Hindlimb muscle (tissue), 1 donor: ENCODE measurements at regions not wholly inside any gene's neighbourhood (a gene's known extent, or its start where the extent isn't known, plus 50 kb on each side); places are given as distances from the start of the nearest gene placed in this dataset.

Experiments used
- DNase-seq: peaks from one replicate; pipeline ENCODE4 v3.0.0-alpha.2; 2013

- DNase-seq: no peak
Measured at GRCh38 chr5:160940725-160941124, 88.7 kb upstream of the ATP10B start.

DNA sequence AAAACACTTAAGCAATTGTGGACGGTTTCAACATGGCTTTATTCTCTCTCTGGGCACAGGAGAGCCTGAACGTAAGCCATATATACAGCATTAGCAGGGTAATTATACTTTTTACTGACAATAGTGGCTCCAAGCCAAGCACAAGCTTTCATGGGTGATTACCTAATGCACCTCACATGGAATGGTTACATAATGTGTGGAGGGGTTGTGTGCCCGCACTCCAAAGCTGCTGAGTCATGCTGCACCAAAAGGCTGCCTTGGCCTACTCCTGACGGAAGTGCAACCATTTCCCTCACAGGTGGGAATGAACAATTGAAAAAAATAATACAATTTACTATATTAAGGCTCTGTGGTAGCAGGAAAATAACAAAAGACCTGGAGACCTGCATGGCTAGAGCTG, 86.5 kb upstream of the ATP10B start:
- DNase-seq: no peak

DNA sequence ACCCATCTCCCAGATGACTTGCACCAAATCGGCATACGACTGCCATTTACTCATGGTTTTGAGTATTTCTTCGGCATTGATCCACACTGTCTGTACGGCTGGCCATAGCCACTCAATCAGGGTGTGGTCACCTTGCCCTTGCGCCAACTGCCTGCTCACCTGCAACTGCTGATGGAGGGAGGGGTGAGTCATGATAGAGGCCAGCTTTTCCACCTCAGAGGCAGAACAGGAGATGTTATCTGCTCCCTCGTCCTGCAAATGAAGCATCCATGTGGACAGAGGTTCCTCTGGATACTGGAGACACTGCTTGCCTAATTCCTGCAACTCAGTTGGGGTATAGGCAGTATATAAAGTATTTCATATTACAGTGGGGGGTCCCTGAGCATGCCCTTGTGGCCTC, 85.6 kb upstream of the ATP10B start:
- no peak for DNase-seq

- DNase-seq: no peak
Measured at GRCh38 chr5:160935776-160936175, 83.8 kb upstream of the ATP10B start.

DNA sequence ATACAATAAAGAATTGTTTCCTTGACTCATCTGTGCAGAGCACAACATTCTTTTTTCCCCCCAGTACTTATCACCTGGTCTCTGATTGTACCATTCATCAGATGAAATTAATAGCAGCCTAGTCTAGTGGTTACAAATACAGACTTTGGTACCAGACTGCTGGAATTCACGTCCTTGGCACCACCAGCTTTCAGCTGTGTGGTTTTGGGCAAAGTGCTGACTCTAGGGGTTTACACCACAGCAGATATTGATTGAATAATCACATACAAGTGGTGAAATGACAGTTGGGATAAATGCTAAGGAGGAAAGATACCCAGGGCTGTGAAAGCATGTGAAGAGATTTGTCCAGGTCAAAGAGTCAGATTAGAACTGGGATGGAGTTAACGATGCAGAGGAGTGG, 79.3 kb upstream of the ATP10B start:
- no peak for DNase-seq

- DNase-seq: peak; percentile 50
Measured at GRCh38 chr5:160930406-160930805, 78.4 kb upstream of the ATP10B start.

GRCh38 chr5:160929906-160930305, 77.9 kb upstream of the ATP10B start:
- no peak for DNase-seq

DNA sequence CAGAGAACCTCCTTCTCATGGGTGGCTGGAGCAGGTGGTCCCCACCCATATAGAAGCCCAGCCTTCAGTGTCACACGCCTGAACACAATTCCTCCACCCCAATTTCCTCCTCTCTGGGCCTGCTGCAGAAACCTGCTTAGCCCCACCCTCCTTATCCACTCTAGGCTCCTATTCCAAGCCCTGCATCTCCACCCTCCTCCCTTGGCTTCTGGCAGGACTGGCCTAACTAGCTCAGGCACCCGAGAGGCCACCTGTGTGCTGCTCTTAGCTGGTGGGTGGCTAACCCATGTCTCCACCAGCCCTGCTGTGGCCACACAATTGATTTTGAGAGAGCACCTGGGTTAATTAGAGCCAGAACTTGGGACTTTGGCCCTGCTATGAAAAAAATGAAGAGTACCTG, 77.3 kb upstream of the ATP10B start:
- no peak for DNase-seq

DNA sequence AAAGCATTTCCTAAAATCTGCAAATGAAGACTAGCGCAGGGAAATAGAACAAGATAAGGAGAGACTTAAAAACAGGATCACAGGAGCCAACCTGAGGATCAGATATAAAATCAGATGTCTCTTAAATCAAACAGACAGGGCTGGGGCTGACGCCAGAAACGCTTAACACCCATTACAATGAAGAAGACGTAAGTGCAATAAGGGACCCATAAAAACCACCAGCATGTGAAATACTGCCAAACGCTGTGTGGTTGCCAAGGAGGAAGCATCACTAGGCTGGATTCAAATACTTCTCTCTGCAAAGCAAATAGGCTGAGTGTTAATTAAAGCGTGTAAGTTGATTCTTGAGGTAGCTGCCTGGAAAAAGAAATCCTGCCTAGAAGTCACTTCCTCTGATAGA, 74.4 kb upstream of the ATP10B start:
- peak; percentile 23 for DNase-seq

GRCh38 chr5:160925281-160925680, 73.3 kb upstream of the ATP10B start:
- no peak for DNase-seq

DNA sequence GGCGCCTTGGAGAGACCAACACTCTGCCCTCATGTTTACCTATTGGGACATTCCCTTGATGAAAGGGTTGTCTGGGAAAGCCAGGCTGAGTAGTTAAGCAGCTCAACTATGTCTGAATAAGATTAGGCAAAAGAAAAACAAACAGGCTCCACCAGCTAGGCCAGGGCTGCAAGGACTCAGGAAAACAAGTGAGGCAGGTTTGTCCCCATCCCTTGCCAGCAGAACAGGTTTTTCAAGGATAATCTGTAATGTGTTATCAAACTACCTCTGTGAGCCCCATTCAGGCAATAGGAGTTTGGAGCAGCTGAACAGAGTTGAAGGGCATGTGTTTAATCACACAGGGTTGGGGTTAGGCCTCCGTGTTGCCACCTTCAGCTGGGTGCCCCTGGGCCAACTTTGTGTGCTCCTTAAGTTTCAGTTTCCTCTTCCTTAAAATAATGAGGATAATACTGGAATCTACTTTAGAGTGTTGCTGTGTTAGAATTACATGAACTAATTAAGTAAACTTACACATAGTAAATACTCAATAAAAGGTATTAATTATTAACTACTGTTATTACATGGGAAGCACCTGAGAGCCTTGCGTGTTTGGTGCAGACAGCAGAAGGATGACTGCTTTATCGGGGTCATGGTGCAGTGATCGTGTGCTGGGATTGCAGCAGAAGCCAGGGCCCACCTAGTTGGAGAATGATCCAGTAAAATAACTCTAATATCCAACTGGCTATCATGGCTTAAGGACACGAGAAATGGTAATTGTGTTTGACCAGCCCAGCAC, 72.1 kb upstream of the ATP10B start:
- DNase-seq: no peak

DNA sequence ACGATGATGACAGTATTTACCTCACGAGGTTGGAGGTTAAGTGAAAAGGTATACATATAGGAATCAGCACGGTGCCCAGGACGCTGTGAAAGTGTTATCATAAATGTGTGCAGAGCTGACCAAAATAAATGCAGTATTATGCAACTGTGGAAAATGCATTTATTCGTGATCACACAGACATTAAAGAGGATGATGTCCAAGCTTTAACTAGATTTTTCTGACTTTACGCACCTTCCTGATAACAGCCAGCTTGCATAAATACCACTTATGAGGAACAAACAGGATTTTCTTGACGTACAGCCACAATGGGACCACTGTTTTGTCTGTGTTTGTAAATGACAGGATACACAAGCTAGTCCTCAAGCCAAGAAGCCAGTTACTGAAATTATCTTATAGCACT, 71.4 kb upstream of the ATP10B start:
- DNase-seq: no peak

- DNase-seq: no peak
Measured at GRCh38 chr5:160922311-160922710, 70.3 kb upstream of the ATP10B start.

GRCh38 chr5:160921423-160922285, 69.6 kb upstream of the ATP10B start:
- no peak for DNase-seq

DNA sequence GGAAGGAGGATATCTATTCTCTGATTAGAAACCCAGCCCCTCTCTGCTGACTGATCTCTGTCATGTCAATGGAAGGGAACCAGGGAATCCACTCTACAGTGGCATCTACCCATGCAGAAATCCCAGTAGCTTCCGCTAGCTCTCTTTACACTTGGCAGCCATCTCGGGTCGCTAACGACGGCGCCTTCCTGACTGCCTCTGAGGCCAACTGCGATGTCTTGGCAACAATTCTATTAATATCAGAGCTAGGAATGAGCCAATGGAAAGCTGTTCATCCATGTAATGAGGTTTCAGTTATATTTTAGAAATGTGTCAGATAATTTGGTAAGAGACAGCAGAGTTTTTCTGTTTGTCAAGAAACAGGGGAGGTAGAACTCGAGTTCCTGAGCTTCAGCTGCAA, 67.6 kb upstream of the ATP10B start:
- DNase-seq: no peak

DNA sequence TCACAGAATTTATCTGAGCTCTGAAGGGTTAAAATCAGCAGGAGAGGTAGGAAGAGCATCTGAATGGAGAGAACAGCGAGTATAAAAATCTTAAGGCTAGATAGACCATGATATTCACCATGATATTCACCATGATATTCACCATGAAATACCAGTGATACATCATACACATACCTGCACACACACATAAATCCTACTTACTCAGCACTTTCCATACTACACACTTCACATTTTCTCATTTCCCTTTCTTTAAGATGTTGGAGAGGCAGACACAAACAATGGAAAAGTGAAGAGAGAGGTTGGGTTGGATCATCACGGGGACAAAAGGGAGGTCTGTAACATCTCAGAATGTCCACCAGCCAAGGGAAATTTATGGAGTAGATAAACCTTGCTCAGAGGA, 66.4 kb upstream of the ATP10B start:
- no peak for DNase-seq

- DNase-seq: no peak
Measured at GRCh38 chr5:160906090-160906489, 54.1 kb upstream of the ATP10B start.

DNA sequence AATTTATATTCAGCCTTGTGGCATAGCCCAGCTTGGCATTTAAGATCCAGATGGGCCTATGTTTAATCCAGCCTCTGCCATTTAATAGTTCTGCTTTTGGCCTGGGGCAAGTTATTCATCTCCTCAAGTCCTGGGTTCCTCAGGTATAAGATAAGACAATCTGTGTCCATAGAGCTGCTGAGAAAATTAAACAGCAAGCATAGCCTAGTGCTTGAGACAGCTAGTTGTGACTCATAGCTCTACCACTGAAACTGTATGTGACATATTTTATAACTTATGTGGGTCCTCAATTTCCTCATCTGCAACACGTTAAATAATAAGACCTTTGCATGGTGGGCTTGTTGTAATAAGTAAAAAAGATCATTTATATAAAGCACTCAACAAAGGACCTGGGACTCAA, 53.3 kb upstream of the ATP10B start:
- DNase-seq: no peak

GRCh38 chr5:160904591-160904990, 52.6 kb upstream of the ATP10B start:
- DNase-seq: no peak

GRCh38 chr5:160903551-160903950, 51.5 kb upstream of the ATP10B start:
- DNase-seq: no peak

GRCh38 chr5:160903076-160903475, 51.1 kb upstream of the ATP10B start:
- DNase-seq: no peak
